T-helper 2 cell treated with Interferon-gamma antibody and Interleukin-4, amounts not matched to agents 5 μg/mL and 100 μg/mL, for 36 hours (primary cell): ENCODE measurements at regions not wholly inside any gene's neighbourhood (a gene's known extent, or its start where the extent isn't known, plus 50 kb on each side); places are given as distances from the start of the nearest gene placed in this dataset.
"Not testable (repeated sequence)": the region's sequence is repeated elsewhere in the genome, so short reads cannot be mapped to it uniquely, and the experiment has no call there.

Source experiments
- DNase-seq: peaks from one replicate; pipeline ENCODE4 v3.0.0; 2021; ENCODE audit warnings: low spot score
- H3K27ac Mint-ChIP-seq: one replicate; pipeline ENCODE4 v1.8.0; 2021; ENCODE audit warnings: mild to moderate bottlenecking, mixed read lengths
- H3K27me3 Mint-ChIP-seq: one replicate; pipeline ENCODE4 v1.8.0; 2021; ENCODE audit warnings: low read depth, mixed read lengths
- H3K36me3 Mint-ChIP-seq: one replicate; pipeline ENCODE4 v1.8.0; 2021; ENCODE audit warnings: low read depth, mixed read lengths
- H3K4me1 Mint-ChIP-seq: one replicate; pipeline ENCODE4 v1.8.0; 2021; ENCODE audit warnings: low read depth, mixed read lengths
- H3K4me3 Mint-ChIP-seq: one replicate; pipeline ENCODE4 v1.8.0; 2022; ENCODE audit warnings: mild to moderate bottlenecking, moderate library complexity, mixed read lengths
- H3K9me3 Mint-ChIP-seq: one replicate; pipeline ENCODE4 v1.8.0; 2021; ENCODE audit warnings: mixed read lengths

DNA sequence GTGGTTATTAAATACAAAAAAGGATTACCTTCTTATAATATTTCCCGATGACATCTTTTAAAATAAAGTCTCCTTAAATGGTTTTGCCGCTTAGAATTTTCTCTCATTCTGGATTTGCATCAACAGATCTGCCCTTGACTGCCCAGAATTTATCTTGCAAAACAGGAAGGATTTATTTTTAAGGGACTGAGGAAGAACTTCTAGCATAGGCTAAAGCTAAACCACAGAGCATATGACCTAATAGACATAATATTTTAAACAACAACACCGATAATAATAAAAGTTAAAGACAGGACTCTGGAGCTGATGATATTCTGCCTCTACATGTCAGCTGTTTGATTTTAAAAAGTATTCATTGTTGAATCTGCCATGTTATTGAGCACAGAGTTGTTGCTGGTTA is 145.3 kb upstream of the ADCY2 start:
- Mint-ChIP-seq H3K9me3 (no peaks in the 10 kb centered on the region), H3K4me3 (no peak overlapping the region), H3K36me3 (no peaks in the 10 kb centered on the region), H3K27ac (no peak overlapping the region), H3K27me3 (peaks cover 2% of the 10 kb centered on the region), H3K4me1 (no peaks in the 10 kb centered on the region)
- no peak for DNase-seq

DNA sequence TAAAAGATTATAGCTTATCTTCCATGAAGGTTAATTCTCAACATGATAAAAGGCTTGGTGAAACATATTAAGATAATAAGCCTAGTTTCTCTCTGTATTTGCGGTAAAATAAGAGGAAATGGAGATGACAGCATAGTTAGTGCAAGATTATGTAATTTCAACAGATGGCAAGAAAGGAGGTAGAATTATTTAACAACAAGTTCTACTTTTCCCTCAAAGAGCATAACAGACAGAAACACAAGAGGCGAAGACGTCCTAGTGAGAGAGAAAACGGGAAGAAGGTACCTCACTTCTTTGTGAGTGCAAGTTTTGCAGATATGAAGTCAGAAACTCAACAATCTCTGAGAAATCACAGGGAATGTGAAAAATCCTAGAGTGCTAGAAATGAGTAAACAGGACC is 144.8 kb upstream of the ADCY2 start:
- no peak overlapping the region for H3K4me3 Mint-ChIP-seq
- no peak for DNase-seq
- H3K36me3 Mint-ChIP-seq: no peaks in the 10 kb centered on the region
- H3K27ac Mint-ChIP-seq: no peak overlapping the region
- H3K4me1 Mint-ChIP-seq: no peaks in the 10 kb centered on the region
- H3K27me3 Mint-ChIP-seq: peaks cover 2% of the 10 kb centered on the region
- H3K9me3 Mint-ChIP-seq: no peaks in the 10 kb centered on the region

DNA sequence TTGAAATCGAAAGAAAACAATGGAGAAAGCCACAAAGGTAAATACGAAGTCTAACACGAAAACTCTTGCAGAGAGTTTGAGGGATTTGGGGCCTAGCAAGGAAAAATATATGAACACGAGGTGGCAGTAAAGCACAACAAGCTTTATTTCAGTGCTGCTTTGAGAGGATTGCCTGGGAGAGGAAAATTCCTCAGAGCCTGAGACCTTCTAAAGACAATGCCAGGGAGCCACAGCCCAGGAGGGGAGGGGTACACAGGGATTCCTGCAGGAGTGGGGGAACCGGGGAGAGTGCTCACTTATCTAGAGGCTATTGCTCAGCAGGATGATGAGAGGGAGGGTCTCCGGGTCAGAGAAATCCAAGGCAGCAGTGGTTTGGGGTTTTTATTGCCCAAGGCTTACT is 134.9 kb upstream of the ADCY2 start:
- Mint-ChIP-seq H3K27me3 (no peaks in the 10 kb centered on the region), H3K36me3 (no peaks in the 10 kb centered on the region), H3K27ac (no peak overlapping the region), H3K9me3 (no peaks in the 10 kb centered on the region), H3K4me1 (no peaks in the 10 kb centered on the region), H3K4me3 (no peak overlapping the region)
- no peak for DNase-seq

DNA sequence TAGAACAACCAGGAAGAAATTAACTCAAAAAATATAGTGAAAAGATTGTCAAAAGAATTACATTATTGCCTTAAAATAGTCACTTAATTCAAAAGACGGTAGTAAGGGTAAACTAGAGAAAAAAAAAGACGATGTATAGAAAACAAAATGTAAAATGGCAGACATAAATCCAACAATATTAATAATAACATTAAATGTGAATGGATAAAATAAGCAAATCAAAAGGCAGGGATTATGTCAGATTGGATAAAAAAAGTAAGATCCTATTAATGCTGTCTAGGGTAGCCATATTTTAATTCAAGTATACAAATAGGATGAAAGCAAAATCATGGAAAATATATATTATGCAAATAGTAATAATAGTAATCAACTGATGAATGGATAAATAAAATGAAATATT is 134.0 kb upstream of the ADCY2 start:
- Mint-ChIP-seq H3K27me3 (no peaks in the 10 kb centered on the region), H3K4me1 (no peaks in the 10 kb centered on the region), H3K4me3 (no peak overlapping the region), H3K27ac (no peak overlapping the region), H3K36me3 (no peaks in the 10 kb centered on the region), H3K9me3 (no peaks in the 10 kb centered on the region)
- DNase-seq: no peak

DNA sequence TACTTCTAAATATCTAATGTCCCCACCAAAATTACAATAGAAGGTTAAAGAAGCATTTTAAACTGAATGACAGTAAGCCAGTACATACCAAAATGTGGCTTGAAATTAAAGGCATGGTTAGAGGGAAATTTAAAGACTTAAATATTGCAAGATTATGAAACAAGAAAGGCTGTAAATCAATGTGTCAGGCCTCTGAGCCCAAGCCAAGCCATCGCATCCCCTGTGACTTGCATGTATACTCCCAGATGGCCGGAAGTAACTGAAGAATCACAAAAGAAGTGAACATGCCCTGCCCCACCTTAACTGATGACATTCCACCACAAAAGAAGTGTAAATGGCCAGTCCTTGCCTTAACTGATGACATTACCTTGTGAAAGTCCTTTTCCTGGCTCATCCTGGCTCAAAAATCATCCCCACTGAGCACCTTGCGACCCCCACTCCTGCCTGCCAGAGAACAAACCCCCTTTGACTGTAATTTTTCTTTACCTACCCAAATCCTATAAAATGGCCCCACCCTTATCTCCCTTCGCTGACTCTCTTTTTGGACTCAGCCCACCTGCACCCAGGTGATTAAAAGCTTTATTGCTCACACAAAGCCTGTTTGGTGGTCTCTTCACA is 132.4 kb upstream of the ADCY2 start:
- not testable (repeated sequence) for H3K4me3 Mint-ChIP-seq, H3K27me3 Mint-ChIP-seq, H3K27ac Mint-ChIP-seq, H3K9me3 Mint-ChIP-seq, H3K36me3 Mint-ChIP-seq, H3K4me1 Mint-ChIP-seq, DNase-seq

DNA sequence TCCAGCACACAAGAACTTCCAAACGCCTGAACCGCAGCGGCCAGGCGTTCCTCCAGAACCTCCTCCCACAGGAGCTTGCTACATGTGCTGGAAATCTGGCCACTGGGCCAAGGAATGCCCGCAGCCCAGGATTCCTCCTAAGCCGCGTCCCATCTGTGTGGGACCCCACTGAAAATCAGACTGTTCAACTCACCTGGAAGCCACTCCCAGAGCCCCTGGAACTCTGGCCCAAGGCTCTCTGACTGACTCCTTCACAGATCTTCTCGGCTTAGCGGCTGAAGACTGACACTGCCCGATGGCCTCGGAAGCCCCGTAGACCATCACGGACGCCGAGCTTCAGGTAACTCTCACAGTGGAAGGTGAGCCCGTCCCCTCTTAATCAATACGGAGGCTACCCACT is 130.2 kb upstream of the ADCY2 start:
- not testable (repeated sequence) for H3K36me3 Mint-ChIP-seq, DNase-seq, H3K27ac Mint-ChIP-seq, H3K9me3 Mint-ChIP-seq, H3K4me1 Mint-ChIP-seq, H3K27me3 Mint-ChIP-seq, H3K4me3 Mint-ChIP-seq

DNA sequence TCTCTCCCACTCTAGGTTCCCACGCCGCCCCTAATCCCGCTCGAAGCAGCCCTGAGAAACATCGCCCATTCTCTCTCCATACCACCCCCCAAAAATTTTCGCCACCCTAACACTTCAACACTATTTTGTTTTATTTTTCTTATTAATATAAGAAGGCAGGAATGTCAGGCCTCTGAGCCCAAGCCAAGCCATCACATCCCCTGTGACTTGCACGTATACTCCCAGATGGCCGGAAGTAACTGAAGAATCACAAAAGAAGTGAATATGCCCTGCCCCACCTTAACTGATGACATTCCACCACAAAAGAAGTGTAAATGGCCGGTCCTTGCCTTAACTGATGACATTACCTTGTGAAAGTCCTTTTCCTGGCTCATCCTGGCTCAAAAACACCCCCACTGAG is 127.2 kb upstream of the ADCY2 start:
- H3K27ac Mint-ChIP-seq, H3K36me3 Mint-ChIP-seq, DNase-seq, H3K4me1 Mint-ChIP-seq, H3K4me3 Mint-ChIP-seq, H3K27me3 Mint-ChIP-seq, H3K9me3 Mint-ChIP-seq: not testable (repeated sequence)

DNA sequence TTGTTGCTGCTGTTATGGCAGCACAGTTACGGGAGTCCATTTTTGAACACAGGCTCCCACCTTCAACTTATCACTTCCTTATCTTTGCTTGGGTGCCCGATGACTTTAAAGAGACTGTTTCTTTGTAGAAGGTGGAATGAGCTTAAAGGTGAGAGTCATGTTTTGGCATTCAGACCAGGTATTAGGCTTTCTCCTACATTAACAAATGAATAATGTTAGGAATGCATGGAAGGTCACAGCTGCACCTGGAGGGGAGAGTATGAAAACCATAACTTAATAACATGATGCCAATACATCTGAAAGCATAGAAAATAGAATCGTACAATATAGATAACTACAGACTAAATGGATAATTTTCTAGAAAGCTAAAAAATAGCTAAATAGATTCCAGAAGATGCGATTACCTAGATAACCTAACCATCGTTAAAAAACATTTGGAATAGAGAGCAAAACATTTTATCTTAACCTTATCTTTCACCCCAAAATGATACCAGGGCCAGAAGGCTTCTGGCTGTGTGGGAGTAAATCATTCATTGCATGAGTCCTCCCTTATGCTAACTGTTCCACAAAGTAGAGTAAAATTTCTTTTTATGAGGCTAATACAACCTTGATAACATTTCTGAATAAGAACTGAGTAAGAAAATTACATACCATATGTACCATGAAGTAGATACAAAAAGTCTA is 126.2 kb upstream of the ADCY2 start:
- no peak overlapping the region for H3K27ac Mint-ChIP-seq
- H3K27me3 Mint-ChIP-seq: no peaks in the 10 kb centered on the region
- no peak for DNase-seq
- H3K4me1 Mint-ChIP-seq: no peaks in the 10 kb centered on the region
- H3K4me3 Mint-ChIP-seq: no peak overlapping the region
- no peaks in the 10 kb centered on the region for H3K9me3 Mint-ChIP-seq
- no peaks in the 10 kb centered on the region for H3K36me3 Mint-ChIP-seq

DNA sequence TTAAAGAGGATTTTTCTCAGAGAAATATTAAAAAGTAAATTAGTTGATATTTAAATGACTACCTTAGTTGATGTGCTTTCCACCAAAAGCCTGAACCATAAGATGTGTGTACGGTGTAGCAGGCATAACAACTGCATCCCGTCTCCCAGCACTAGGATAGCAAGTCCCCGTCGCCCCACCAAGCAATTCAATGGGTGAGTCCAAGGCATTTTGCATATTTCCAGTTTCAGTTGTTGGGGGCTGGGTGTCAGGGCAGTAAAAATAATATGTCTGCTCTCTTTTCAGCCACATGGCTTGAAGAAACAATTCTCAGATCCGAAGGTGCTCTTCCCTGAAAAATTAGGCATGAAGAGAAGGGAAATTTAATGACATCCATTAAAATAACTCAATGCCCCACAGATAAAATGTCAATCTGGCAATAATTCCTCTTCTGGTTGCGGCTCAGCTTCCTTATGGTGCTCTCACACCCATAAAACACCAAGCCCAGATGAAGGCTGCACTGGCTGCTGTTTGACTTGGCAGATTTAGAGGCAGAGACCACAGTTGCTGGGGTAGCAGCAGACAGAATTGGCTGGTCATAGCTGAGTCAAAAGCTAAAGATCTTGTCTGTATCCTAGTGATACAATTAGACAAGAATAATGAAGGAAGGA is 124.4 kb upstream of the ADCY2 start:
- Mint-ChIP-seq H3K4me3 (no peak overlapping the region), H3K27ac (no peak overlapping the region)
- DNase-seq: no peak

DNA sequence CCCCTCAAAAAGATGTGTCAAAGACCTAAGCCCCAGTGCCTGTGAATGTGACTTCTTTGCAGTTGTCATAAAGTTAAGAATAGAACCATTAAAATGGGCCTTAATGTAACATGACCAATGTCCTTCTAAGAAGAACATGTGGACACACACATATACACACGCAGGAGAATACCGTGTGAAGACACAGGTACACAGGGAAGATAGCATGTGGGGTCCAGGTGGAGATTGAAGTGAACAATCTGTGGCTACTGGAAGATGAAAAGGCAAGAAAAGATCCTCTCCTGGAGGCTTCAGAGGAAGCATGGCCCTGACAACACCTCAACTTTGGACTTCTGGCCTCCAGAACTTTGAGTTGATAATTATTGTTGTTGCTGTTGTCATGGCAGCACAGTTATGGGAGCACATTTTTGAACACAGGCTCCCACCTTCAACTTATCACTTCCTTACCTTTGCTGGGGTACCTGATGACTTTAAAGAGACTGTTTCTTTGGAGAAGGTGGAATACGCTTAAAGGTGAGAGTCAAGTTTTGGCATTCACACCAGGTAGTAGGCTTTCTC is 123.5 kb upstream of the ADCY2 start:
- no peak for DNase-seq
- Mint-ChIP-seq H3K27ac (no peak overlapping the region), H3K9me3 (no peaks in the 10 kb centered on the region), H3K36me3 (no peaks in the 10 kb centered on the region), H3K4me3 (no peak overlapping the region), H3K4me1 (no peaks in the 10 kb centered on the region), H3K27me3 (no peaks in the 10 kb centered on the region)

More for the DNA sequence above, 124.4 kb upstream of the ADCY2 start:
- Mint-ChIP-seq H3K4me1 (no peaks in the 10 kb centered on the region), H3K36me3 (no peaks in the 10 kb centered on the region), H3K9me3 (no peaks in the 10 kb centered on the region), H3K27me3 (no peaks in the 10 kb centered on the region)

DNA sequence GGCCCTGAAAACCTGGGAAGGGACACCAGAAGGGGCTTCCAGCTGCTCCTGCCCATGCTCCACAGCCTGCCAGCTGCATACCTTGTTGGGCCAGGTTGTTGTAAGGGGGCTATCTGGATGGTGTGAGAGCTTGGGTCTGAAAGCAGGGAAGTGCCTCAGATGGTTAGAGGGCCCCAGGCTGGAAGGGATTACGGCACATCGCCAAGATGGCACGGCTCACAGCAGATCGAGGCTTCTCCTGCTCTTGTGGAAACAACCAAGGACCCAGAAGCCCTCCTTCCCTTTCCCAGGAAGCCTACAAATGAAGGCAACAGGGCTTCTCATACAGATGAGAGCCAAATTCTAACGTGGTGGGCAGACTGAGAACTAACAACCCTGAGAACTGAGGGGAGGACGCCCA is 121.7 kb upstream of the ADCY2 start:
- no peaks in the 10 kb centered on the region for H3K9me3 Mint-ChIP-seq
- H3K27me3 Mint-ChIP-seq: no peaks in the 10 kb centered on the region
- no peak for DNase-seq
- H3K27ac Mint-ChIP-seq: no peak overlapping the region
- H3K36me3 Mint-ChIP-seq: no peaks in the 10 kb centered on the region
- H3K4me1 Mint-ChIP-seq: no peaks in the 10 kb centered on the region
- H3K4me3 Mint-ChIP-seq: no peak overlapping the region

DNA sequence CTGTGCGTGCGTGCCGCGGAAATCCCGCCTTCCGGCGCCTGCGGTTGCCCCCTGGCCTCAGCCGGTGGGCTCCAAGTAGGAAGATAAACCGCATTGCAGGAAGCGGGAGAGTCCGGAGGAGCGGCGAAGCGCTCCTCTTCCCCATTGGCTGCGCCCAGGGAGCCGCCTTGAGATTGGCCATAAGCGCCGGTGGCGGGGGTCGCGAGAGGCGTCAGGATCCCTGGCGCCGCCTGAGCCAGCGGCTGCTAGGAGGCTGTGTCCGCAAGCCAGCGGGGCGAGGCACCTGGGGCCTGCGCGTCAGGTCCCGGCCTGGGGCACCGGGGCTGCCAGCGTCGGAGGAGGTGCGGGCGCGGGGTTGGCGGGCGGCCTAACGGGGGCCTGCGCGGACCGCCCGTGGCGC is 106.3 kb upstream of the ADCY2 start:
- H3K27me3 Mint-ChIP-seq, H3K4me3 Mint-ChIP-seq, H3K36me3 Mint-ChIP-seq, H3K27ac Mint-ChIP-seq, H3K4me1 Mint-ChIP-seq, DNase-seq, H3K9me3 Mint-ChIP-seq: not testable (repeated sequence)

DNA sequence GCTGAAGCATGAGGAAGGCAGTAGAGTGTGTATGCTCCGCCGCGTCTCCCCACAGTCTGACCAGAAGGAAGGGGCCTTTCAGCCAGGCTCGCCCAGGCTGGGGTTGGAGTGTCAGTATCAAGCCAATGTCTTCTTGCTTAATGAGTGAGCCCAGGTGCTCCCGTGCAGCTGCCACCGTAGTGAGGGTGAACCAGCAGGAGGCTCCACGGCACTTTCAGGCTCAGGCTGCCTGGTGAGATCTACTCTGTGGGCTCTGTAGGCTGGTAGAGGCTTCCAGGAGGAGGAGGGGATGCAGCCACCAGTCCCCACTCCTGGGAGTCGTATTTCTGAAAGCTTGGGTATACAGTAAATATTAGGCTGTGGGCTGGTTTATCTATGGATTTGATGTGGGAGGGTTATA is 98.1 kb upstream of the ADCY2 start:
- H3K9me3 Mint-ChIP-seq: peaks cover 10% of the 10 kb centered on the region
- H3K4me3 Mint-ChIP-seq, H3K36me3 Mint-ChIP-seq, H3K4me1 Mint-ChIP-seq, H3K27ac Mint-ChIP-seq, DNase-seq, H3K27me3 Mint-ChIP-seq: not testable (repeated sequence)

DNA sequence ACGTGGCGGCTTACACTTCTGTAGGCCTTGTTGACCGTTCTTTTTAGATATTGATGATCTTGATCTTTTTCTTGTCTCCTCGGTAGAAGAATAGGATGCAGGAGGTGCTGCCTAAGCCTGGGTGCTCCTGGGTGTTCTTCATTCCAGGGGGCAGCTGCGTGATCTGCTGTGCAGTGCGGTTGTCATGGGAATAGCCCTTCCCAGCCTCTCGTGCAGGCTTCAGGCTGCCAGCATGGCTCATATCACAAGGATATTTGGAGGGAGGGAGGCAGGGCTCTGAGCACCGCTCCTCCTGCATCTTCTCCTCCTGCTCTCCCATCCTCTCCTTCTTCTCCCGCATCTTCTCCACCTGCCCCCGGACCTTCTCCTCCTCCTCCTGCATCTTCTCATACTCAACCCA is 96.2 kb upstream of the ADCY2 start:
- H3K27ac Mint-ChIP-seq, DNase-seq, H3K36me3 Mint-ChIP-seq, H3K4me1 Mint-ChIP-seq, H3K4me3 Mint-ChIP-seq, H3K27me3 Mint-ChIP-seq: not testable (repeated sequence)
- H3K9me3 Mint-ChIP-seq: peaks cover 10% of the 10 kb centered on the region
